BE2C (cell line): ENCODE measurements at regions not wholly inside any gene's neighbourhood (a gene's known extent, or its start where the extent isn't known, plus 50 kb on each side); places are given as distances from the start of the nearest gene placed in this dataset.

Experiments
- DNase-seq: peaks from one replicate; pipeline ENCODE4 v3.0.0-alpha.2; 2020
- H3K27me3 ChIP-seq: fragments of 250-450 bp; sonication (Bioruptor Pico); 2 replicates; pipeline ENCODE4 v1.5.1; 2020; ENCODE audit warnings: mild to moderate bottlenecking
- H3K36me3 ChIP-seq: fragments of 250-450 bp; sonication (Bioruptor Pico); 2 replicates; pipeline ENCODE4 v1.5.1; 2020; ENCODE audit warnings: mild to moderate bottlenecking
- H3K4me1 ChIP-seq: fragments of 250-450 bp; sonication (Bioruptor Pico); 2 replicates; pipeline ENCODE4 v1.5.1; 2020
- H3K4me3 ChIP-seq: 2 replicates; pipeline ENCODE4 v1.5.1; 2011; ENCODE audit warnings: low read depth, low read length
- H3K9me3 ChIP-seq: fragments of 250-450 bp; sonication (Bioruptor Pico); 2 replicates; pipeline ENCODE4 v1.5.1; 2020
- CTCF ChIP-seq: IDR thresholded peaks from 2 replicates; pipeline ENCODE4 v1.5.1; 2012; ENCODE audit warnings: mild to moderate bottlenecking, low read depth, low read length

GRCh38 chr5:152146566-152146965 is 221.9 kb upstream of the GLRA1 start:
- Histone ChIP-seq H3K9me3 (no peaks in the 10 kb centered on the region), H3K27me3 (no peaks in the 10 kb centered on the region), H3K36me3 (no peaks in the 10 kb centered on the region), H3K4me3 (no peak overlapping the region), H3K4me1 (no peaks in the 10 kb centered on the region)
- no peak for TF ChIP-seq CTCF
- DNase-seq: no peak

DNA sequence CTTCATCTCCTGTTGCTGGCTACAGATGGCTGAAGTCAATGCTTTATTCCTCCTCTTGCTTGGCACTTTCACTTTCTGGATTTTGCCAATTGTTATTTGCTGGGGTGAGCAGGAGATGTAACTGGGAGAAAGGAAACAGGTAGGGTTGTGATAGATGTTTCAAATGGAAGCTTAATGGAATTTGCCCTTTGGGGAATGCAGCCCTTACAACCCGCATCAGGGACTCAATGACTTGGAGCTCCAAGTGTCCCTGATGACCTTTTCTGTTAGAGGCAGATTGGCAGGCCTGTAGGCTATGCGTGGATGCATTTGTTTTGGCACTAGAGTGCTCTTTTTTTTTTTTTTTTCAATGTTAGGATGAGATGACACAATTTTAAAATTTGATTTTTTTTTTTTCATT is 219.9 kb upstream of the GLRA1 start:
- Histone ChIP-seq H3K27me3 (no peaks in the 10 kb centered on the region), H3K4me3 (no peak overlapping the region), H3K9me3 (no peaks in the 10 kb centered on the region), H3K36me3 (no peaks in the 10 kb centered on the region), H3K4me1 (no peaks in the 10 kb centered on the region)
- no peak for DNase-seq
- TF ChIP-seq CTCF: no peak

- no peaks in the 10 kb centered on the region for H3K36me3 ChIP-seq
- no peak overlapping the region for H3K4me3 ChIP-seq
- no peaks in the 10 kb centered on the region for H3K4me1 ChIP-seq
- TF ChIP-seq CTCF: no peak
- H3K9me3 ChIP-seq: no peaks in the 10 kb centered on the region
- no peaks in the 10 kb centered on the region for H3K27me3 ChIP-seq
- DNase-seq: no peak
Measured at GRCh38 chr5:152144030-152144429, 219.4 kb upstream of the GLRA1 start.

DNA sequence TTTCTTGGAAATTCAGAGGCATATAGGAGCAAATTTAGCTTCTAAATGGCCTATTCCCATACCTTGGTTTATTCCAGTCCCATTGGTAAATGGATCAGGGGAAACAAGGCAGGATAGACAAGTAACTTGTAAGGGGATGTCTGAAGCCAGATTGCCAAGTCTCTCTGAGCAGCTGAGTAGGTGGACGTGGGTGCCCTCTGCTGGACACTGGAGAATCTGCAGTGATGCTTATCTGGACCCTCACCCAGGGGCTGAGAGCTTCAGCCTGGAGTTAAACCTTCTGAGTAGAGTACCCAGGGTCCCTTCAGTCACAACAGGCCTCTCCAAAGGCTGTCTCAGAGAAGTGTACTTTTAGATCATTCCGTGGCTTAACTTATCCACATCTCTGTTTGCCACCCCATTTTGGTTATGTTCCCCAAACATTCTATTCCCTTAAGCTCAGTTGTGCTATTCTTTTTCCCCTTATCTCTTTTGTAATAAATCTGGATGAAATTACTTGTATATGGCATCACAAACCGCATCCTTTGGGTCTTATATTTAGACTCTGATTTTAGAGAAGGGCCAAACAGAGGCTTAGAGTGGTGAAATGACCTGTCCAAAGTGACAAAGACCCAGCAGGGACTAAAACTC is 218.3 kb upstream of the GLRA1 start:
- Histone ChIP-seq H3K36me3 (no peaks in the 10 kb centered on the region), H3K4me1 (no peaks in the 10 kb centered on the region), H3K27me3 (no peaks in the 10 kb centered on the region), H3K9me3 (no peaks in the 10 kb centered on the region), H3K4me3 (no peak overlapping the region)
- peak; percentile 95 for TF ChIP-seq CTCF
- peak; percentile 65 for DNase-seq

- no peaks in the 10 kb centered on the region for H3K4me1 ChIP-seq
- H3K36me3 ChIP-seq: no peaks in the 10 kb centered on the region
- H3K9me3 ChIP-seq: no peaks in the 10 kb centered on the region
- no peak overlapping the region for H3K4me3 ChIP-seq
- H3K27me3 ChIP-seq: no peaks in the 10 kb centered on the region
- DNase-seq: no peak
- no peak for TF ChIP-seq CTCF
Measured at GRCh38 chr5:152140347-152140746, 215.7 kb upstream of the GLRA1 start.

- DNase-seq: no peak
- H3K4me1 ChIP-seq: no peaks in the 10 kb centered on the region
- no peaks in the 10 kb centered on the region for H3K36me3 ChIP-seq
Measured at GRCh38 chr5:152137063-152137462, 212.4 kb upstream of the GLRA1 start.

More at GRCh38 chr5:152137063-152137462, 212.4 kb upstream of the GLRA1 start:
- no peak overlapping the region for H3K4me3 ChIP-seq
- no peaks in the 10 kb centered on the region for H3K9me3 ChIP-seq
- no peaks in the 10 kb centered on the region for H3K27me3 ChIP-seq
- TF ChIP-seq CTCF: no peak
